Endothelial cell of umbilical vein (primary cell): ENCODE measurements at regions not wholly inside any gene's neighbourhood (a gene's known extent, or its start where the extent isn't known, plus 50 kb on each side); places are given as distances from the start of the nearest gene placed in this dataset.

ENCODE experiments used
- EZH2 ChIP-seq: IDR thresholded peaks from 2 replicates; pipeline ENCODE4 v1.6.1; 2012; ENCODE audit warnings: borderline replicate concordance, low read depth, mild to moderate bottlenecking, moderate library complexity, low read length, inconsistent platforms; ENCODE audit not compliant: severe bottlenecking
- FOS ChIP-seq: IDR thresholded peaks from 2 replicates; pipeline ENCODE4 v1.6.1; 2011; ENCODE audit warnings: mild to moderate bottlenecking, low read length, moderate library complexity, borderline replicate concordance; ENCODE audit not compliant: insufficient read depth
- GATA2 ChIP-seq: IDR thresholded peaks from 2 replicates; pipeline ENCODE4 v1.7.0; 2011; ENCODE audit warnings: low read depth, mild to moderate bottlenecking, moderate library complexity, mixed read lengths, low read length; ENCODE audit not compliant: insufficient read length, insufficient read depth
- JUN ChIP-seq: IDR thresholded peaks from 2 replicates; pipeline ENCODE4 v1.6.1; 2011; ENCODE audit warnings: borderline replicate concordance, low read depth; ENCODE audit not compliant: insufficient read length, insufficient read depth
- MYC ChIP-seq: IDR thresholded peaks from one replicate; pipeline ENCODE4 v1.6.1; 2011; ENCODE audit warnings: mild to moderate bottlenecking, low read depth, low read length
- POLR2A ChIP-seq: IDR thresholded peaks from 2 replicates; pipeline ENCODE4 v1.6.1; 2012; ENCODE audit warnings: low read depth, mild to moderate bottlenecking, control low read depth, low read length
- POLR2AphosphoS5 ChIP-seq: IDR thresholded peaks from 2 replicates; pipeline ENCODE4 v1.6.1; 2012; ENCODE audit warnings: low read depth, mild to moderate bottlenecking, control low read depth, low read length, moderate library complexity; ENCODE audit not compliant: insufficient read depth
- TF ChIP-seq, protein P1 (sequence below), 2 donors: IDR thresholded peaks; 1 replicate in 1 of 2; 2 replicates in 1 of 2; pipeline ENCODE4 v1.5.1; 2011; ENCODE audit warnings: low read length in 2 of 2, mild to moderate bottlenecking in 2 of 2, moderate library complexity in 2 of 2, control low read depth in 1 of 2, inconsistent platforms in 1 of 2, low read depth in 1 of 2; ENCODE audit not compliant: insufficient read depth in 1 of 2; ENCODE audit errors: extremely low read depth in 1 of 2
- TF ChIP-seq, protein P2 (sequence below): IDR thresholded peaks from 2 replicates; pipeline ENCODE4 v1.6.1; 2011; ENCODE audit not compliant: insufficient read depth, insufficient read length

DNA sequence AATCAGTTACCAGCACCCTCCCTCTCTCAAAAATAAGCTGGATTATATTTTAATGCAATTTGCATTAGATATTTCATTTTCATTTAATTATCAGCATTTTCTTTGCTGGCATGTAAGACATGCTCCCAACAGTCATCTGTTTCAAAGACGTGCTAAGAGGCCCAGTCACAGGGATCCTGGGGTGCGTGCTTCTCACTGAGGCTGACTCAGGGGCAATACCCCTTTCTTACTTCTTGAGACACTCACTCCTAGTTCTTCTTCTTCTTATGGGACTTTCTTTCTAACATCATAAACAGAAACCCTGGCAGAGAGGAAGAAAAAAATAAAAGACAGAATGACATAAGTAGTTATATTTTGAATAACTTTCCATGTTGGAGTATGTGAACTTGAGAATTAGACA, 372.1 kb upstream of the MEX3C start:
- TF ChIP-seq, protein P1, sequence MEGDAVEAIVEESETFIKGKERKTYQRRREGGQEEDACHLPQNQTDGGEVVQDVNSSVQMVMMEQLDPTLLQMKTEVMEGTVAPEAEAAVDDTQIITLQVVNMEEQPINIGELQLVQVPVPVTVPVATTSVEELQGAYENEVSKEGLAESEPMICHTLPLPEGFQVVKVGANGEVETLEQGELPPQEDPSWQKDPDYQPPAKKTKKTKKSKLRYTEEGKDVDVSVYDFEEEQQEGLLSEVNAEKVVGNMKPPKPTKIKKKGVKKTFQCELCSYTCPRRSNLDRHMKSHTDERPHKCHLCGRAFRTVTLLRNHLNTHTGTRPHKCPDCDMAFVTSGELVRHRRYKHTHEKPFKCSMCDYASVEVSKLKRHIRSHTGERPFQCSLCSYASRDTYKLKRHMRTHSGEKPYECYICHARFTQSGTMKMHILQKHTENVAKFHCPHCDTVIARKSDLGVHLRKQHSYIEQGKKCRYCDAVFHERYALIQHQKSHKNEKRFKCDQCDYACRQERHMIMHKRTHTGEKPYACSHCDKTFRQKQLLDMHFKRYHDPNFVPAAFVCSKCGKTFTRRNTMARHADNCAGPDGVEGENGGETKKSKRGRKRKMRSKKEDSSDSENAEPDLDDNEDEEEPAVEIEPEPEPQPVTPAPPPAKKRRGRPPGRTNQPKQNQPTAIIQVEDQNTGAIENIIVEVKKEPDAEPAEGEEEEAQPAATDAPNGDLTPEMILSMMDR (IDR thresholded peaks at IDR 0.05; ENCODE audit: extremely low read depth in 1 of 2, insufficient read depth in 1 of 2, low read depth in 1 of 2, low read length in 2 of 2): no peak
- no peak for TF ChIP-seq POLR2AphosphoS5
- TF ChIP-seq EZH2: no peak
- no peak for TF ChIP-seq POLR2A
- TF ChIP-seq FOS: no peak
- TF ChIP-seq, protein P2, sequence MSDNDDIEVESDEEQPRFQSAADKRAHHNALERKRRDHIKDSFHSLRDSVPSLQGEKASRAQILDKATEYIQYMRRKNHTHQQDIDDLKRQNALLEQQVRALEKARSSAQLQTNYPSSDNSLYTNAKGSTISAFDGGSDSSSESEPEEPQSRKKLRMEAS: no peak
- TF ChIP-seq MYC: no peak
- no peak for TF ChIP-seq GATA2
- TF ChIP-seq JUN: no peak
